ENCODE measurements at regions not wholly inside any gene's neighbourhood (a gene's known extent, or its start where the extent isn't known, plus 50 kb on each side); places are given as distances from the start of the nearest gene placed in this dataset.

DNA sequence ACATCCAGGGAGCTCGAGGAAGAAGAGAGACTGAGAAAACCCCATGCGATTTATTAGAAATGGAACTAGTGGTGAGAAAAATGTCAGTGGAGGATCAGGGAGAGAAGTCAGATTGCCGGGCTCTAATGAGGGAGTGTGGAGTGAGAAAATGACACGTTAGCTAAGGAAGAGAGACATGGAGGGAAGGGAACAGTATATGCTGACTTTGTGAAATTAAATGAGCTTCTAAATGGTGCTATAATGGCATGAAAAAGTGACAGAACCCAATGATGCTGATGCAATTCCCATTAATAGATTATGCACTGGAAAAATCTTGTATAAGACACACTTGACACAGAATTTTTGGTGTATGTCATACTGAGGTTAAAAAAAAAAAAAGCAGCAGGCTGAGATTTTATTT is 112.6 kb downstream of the HSPH1 start:
- no peak for DNase-seq (ENCODE audit: low read depth)

- DNase-seq (ENCODE audit: low read depth): no peak
These were observed 113.2 kb downstream of the HSPH1 start for GRCh38 chr13:31048521-31048920.

- DNase-seq (ENCODE audit: low read depth): no peak
These were observed 114.3 kb downstream of the TEX26 start for GRCh38 chr13:31046711-31047279.

DNA sequence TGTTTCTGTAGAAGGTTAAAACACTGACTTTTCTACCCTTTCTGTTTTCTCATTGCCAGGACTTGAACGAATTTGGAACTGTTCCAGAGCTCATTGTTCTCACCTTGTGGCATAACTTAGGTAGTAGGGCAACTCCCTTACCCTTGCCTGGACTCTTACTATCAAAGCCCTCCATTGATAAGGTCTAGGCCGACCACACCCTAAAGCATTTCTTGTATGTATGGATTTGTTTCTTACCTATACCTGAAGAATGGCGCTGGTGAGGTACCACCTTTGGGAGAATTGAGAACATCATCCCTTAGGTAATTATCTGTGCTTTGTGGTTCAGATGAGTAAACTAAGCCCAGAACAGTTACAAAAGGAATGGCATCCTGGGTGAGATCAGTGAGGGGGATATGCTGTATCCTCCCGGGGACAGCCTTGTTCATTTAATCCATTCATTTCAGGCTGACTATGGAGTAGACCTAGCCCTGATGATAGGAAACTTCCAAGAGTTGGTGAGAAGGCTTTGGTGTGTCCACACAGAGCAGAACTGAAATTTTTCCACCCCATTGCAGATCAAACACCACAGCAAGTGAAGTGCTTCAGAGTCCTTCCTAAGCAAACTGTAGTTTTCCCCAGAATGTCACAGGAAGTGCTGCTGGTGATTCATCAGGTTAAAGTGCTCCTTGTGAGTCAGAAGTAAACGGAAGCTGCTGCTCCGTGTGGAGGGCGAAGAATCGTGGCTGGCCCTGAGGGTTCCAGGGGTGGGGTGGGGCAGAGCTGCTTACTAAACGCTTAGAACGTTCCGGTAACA is 113.0 kb downstream of the TEX26 start:
- DNase-seq (ENCODE audit: low read depth): peak; percentile 83

GRCh38 chr13:31044364-31045285 is 112.2 kb downstream of the TEX26 start:
- DNase-seq (ENCODE audit: low read depth): peak; percentile 78

DNA sequence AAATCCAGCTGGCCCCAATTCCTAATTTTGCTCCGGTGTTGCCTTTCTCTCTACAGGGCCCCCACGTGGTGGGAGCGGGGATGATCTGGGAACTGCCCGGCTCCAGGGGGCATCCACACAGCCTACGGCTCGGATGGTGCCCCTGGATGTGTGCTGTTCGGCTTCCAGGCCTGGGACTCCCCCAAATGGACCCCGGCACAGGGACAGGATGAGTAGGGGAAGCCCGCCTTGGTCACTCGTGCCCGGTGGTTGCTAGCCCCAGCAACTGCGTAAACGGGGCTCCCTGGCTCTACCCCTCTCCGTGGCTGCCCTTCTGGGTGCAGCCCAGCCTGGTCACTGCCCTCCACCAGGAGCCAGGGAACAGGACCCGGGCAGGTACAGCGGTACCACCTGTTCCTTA is 111.5 kb downstream of the TEX26 start:
- no peak for DNase-seq (ENCODE audit: low read depth)

- no peak for DNase-seq (ENCODE audit: low read depth)
These were observed 110.2 kb downstream of the TEX26 start for GRCh38 chr13:31042481-31043165.

DNA sequence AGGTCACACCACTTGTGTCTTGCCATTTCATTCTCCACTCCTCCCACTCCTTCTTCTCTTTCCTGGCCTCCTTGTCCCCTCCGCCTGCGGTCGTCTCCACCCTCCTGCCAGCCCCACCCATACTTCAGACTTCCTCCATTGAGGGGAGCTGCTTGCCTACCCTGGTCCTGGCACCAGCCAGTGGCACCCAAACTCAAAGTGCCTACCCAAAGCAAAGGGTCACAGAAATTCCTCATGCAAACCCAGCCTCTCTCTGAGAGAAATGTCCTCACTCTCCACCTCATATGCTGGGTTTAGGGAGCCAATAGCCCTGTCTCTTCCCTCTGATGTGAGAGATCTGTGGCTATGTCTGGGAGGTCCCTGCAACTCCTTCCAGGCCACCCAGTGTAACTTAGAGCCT is 109.6 kb downstream of the TEX26 start:
- DNase-seq (ENCODE audit: low read depth): no peak

- DNase-seq (ENCODE audit: low read depth): no peak
These were observed 106.5 kb downstream of the TEX26 start for GRCh38 chr13:31038834-31039552.

- DNase-seq (ENCODE audit: low read depth): no peak
These were observed 105.5 kb downstream of the TEX26 start for GRCh38 chr13:31037874-31038500.

DNA sequence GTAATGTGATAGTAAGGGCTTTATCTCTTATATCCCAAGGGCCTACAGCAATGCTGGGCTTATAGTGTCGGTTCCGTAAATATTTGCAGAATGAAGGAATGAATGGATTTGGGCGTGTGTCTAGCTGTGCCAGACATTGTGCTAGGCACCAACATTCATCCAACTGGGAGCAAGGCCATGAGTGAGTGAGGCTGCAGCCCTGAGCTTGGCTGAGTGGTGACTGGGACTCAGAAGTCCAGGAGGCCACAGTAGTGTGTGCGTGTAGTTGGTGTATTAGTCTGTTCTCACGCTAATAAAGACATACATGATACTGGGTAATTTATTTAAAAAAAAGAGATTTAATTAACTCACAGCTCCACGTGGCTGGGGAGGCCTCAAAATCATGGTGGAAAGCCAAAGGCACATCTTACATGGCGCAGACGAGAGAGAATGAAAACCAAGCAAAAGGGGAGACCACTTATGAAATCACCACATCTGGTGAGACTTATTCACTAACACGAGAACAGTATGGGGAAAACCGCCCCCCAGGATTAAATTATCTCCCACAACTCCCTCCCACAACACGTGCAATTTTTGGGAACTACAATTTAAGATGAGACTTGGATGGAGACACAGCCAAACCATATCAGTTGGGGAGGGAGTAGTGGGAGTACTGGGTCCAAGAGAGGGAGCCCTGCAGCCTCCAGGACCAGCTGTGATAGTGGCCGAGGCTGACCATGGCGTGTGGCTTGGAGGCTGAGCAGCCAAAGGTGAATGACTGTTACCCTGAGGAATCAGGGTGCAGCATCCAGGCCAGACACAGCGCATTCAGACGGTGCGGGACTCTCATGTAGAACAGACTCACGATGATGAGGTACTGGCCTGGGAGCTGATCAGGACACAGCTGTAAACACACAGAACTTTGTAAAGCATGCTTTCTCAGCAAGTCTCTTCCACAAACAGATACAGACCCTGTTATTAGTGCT is 104.6 kb downstream of the TEX26 start:
- no peak for DNase-seq (ENCODE audit: low read depth)

DNA sequence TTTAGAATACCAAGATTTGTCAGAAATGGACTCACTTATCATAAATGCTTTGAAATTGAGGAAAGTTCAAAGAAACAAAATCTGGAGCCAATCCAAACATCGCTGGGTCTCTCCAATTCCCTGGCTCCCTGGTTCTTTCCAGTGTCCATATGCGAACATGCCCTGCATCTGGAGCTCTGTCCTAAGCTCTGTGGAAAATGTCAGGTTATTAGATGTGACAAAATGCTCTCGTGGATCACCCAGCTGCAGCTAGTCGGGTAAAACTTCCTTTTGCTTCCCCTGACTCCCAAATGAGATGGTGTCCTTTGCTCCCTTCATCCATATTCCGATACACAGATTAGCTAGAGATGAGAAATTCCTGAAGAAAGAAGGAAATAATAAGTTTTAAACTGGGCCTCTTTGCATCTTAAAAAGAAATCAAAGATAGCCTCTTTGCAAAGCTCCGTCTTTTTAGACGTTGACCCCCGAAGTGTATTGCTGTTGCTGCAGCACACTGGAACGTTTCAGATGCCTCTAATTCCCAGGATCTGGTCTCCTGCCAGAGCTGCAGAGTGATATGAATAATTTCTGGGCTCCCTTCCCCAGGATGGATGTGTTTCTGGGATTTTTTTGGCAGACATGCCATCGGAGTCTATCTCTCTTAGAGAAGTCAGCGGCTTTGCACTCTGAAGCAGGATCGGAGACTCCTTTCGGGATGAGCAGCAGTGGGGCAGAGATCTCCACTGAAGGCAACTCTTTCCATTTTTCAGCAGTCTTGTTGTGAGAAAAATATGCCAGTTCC is 102.9 kb downstream of the TEX26 start:
- DNase-seq (ENCODE audit: low read depth): no peak

- no peak for DNase-seq (ENCODE audit: low read depth)
These were observed 100.2 kb downstream of the TEX26 start for GRCh38 chr13:31032528-31033113.

GRCh38 chr13:31031482-31031881 is 99.0 kb downstream of the TEX26 start:
- no peak for DNase-seq (ENCODE audit: low read depth)

- DNase-seq (ENCODE audit: low read depth): no peak
These were observed 96.6 kb downstream of the TEX26 start for GRCh38 chr13:31029102-31029501.

GRCh38 chr13:31027136-31027535 is 94.7 kb downstream of the TEX26 start:
- no peak for DNase-seq (ENCODE audit: low read depth)

Data from stimulated activated CD4-positive, alpha-beta T cell treated with anti-CD3 and anti-CD28 coated beads, Interleukin-2, amount 100 ng/mL, for 4 hours (primary cell).